ENCODE measurements at regions not wholly inside any gene's neighbourhood (a gene's known extent, or its start where the extent isn't known, plus 50 kb on each side); places are given as distances from the start of the nearest gene placed in this dataset.

- no peak for DNase-seq (ENCODE audit: low spot score)
Observed at GRCh38 chr2:126990605-126991532, 92.2 kb downstream of the TEX51 start.

DNA sequence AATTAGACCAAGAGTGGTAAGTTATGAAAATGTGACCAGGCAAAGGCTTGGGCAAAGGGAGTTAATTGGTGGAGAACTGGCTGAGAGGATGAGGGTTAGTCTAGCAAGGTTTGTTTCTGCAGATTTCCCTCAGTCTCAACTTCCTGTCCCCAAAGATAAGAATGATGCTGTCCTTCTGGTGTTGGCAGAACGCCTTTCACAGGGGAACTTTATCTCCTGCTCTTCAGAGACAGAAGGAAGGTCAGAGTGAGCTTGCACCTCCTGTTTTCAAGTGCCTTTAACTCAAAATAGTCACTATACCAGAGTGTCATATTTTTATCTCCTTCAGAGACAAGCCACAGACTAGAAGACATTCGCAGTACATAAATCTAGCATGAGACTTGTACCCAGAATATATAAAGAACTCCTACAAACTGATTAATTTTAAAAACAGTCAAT lies 95.7 kb downstream of the TEX51 start:
- no peak for DNase-seq (ENCODE audit: low spot score)

GRCh38 chr2:126995621-126996377 lies 97.1 kb downstream of the TEX51 start:
- DNase-seq (ENCODE audit: low spot score) = no peak

GRCh38 chr2:126996378-126996699 lies 97.6 kb downstream of the TEX51 start:
- no peak for DNase-seq (ENCODE audit: low spot score)

All from SK-N-DZ (cell line).